ENCODE measurements at regions not wholly inside any gene's neighbourhood (a gene's known extent, or its start where the extent isn't known, plus 50 kb on each side); places are given as distances from the start of the nearest gene placed in this dataset.
"Not testable (repeated sequence)": the region's sequence is repeated elsewhere in the genome, so short reads cannot be mapped to it uniquely, and the experiment has no call there.

- not testable (repeated sequence) for H3K4me3 ChIP-seq (ENCODE audit: low read length); DNase-seq (ENCODE audit: low read depth)
- peak; percentile 8 for TF ChIP-seq CTCF (IDR thresholded peaks at IDR 0.05; ENCODE audit: insufficient read depth, low read depth, low read length, missing control alignments)
These were observed 108.4 kb upstream of the ROPN1B start for GRCh38 chr3:125860547-125860946.

- not testable (repeated sequence) for H3K4me3 ChIP-seq (ENCODE audit: low read length)
- peak; percentile 77 for DNase-seq (ENCODE audit: low read depth)
These were observed 106.1 kb upstream of the ROPN1B start for GRCh38 chr3:125862841-125863254.

- not testable (repeated sequence) for DNase-seq (ENCODE audit: low read depth); H3K4me3 ChIP-seq (ENCODE audit: low read length)
These were observed 104.4 kb upstream of the ROPN1B start for GRCh38 chr3:125864532-125864931.

GRCh38 chr3:125886006-125886405, 83.0 kb upstream of the ROPN1B start:
- peak; percentile 4 for DNase-seq (ENCODE audit: low read depth)
- not testable (repeated sequence) for H3K4me3 ChIP-seq (ENCODE audit: low read length)

GRCh38 chr3:125899181-125899580, 69.8 kb upstream of the ROPN1B start:
- not testable (repeated sequence) for DNase-seq (ENCODE audit: low read depth); H3K4me3 ChIP-seq (ENCODE audit: low read length)

GRCh38 chr3:125901473-125901872, 67.5 kb upstream of the ROPN1B start:
- H3K4me3 ChIP-seq (ENCODE audit: low read length); DNase-seq (ENCODE audit: low read depth): not testable (repeated sequence)

GRCh38 chr3:125903780-125904455, 65.1 kb upstream of the ROPN1B start:
- H3K4me3 ChIP-seq (ENCODE audit: low read length); DNase-seq (ENCODE audit: low read depth): not testable (repeated sequence)

GRCh38 chr3:125907279-125907678, 61.7 kb upstream of the ROPN1B start:
- H3K4me3 ChIP-seq (ENCODE audit: low read length); DNase-seq (ENCODE audit: low read depth): not testable (repeated sequence)

GRCh38 chr3:125910851-125911250, 58.1 kb upstream of the ROPN1B start:
- not testable (repeated sequence) for DNase-seq (ENCODE audit: low read depth); H3K4me3 ChIP-seq (ENCODE audit: low read length)

- peak overlapping the region; percentile 56 for H3K4me3 ChIP-seq (ENCODE audit: low read length)
- not testable (repeated sequence) for DNase-seq (ENCODE audit: low read depth)
These were observed 54.2 kb upstream of the ROPN1B start for GRCh38 chr3:125914608-125915436.

GRCh38 chr3:125915437-125915787, 53.6 kb upstream of the ROPN1B start:
- peak; percentile 41 for DNase-seq (ENCODE audit: low read depth)

GRCh38 chr3:125915792-125916375, 53.1 kb upstream of the ROPN1B start:
- DNase-seq (ENCODE audit: low read depth), result peak; percentile 99
- peak overlapping the region; percentile 56 for H3K4me3 ChIP-seq (ENCODE audit: low read length)

More at GRCh38 chr3:125915437-125915787, 53.6 kb upstream of the ROPN1B start:
- peak overlapping the region; percentile 56 for H3K4me3 ChIP-seq (ENCODE audit: low read length)

GRCh38 chr3:125916376-125916978, 52.5 kb upstream of the ROPN1B start:
- DNase-seq (ENCODE audit: low read depth), result peak; percentile 94
- H3K4me3 ChIP-seq (ENCODE audit: low read length), result peak overlapping the region; percentile 66
- TF ChIP-seq CTCF (IDR thresholded peaks at IDR 0.05; ENCODE audit: insufficient read depth, low read depth, low read length, missing control alignments), result no peak

GRCh38 chr3:125917020-125917549, 51.9 kb upstream of the ROPN1B start:
- peak; percentile 55 for DNase-seq (ENCODE audit: low read depth)
- peak overlapping the region; percentile 66 for H3K4me3 ChIP-seq (ENCODE audit: low read length)

- DNase-seq (ENCODE audit: low read depth); H3K4me3 ChIP-seq (ENCODE audit: low read length): not testable (repeated sequence)
These were observed 51.0 kb upstream of the ROPN1B start for GRCh38 chr3:125918024-125918423.

- DNase-seq (ENCODE audit: low read depth); H3K4me3 ChIP-seq (ENCODE audit: low read length): not testable (repeated sequence)
These were observed 50.5 kb upstream of the ROPN1B start for GRCh38 chr3:125918451-125918850.

Data from epithelial cell of esophagus (primary cell).